ENCODE measurements at regions not wholly inside any gene's neighbourhood (a gene's known extent, or its start where the extent isn't known, plus 50 kb on each side); places are given as distances from the start of the nearest gene placed in this dataset.

- TF ChIP-seq ZFP36L1 (CRISPR knock-in tag; IDR thresholded peaks at IDR 0.05) (peak; percentile 97; the same call in 1 of the 2 replicates), SYNCRIP (IDR thresholded peaks at IDR 0.05; ENCODE audit: insufficient read depth, low read depth, low read length) (no peak), PPARG (CRISPR knock-in tag; conservative IDR thresholded peaks at IDR 0.05) (peak; percentile 98), TBP (CRISPR knock-in tag; IDR thresholded peaks at IDR 0.05) (no peak), AGO2 (optimal IDR thresholded peaks at IDR 0.05; ENCODE audit: low read depth, low read length) (no peak), ZNF761 (CRISPR knock-in tag; conservative IDR thresholded peaks at IDR 0.05) (peak; percentile 96), ZNF253 (CRISPR knock-in tag; IDR thresholded peaks at IDR 0.05; ENCODE audit: borderline replicate concordance) (peak; percentile 96; the same call in 1 of the 2 replicates), CEBPZ (IDR thresholded peaks at IDR 0.05; ENCODE audit: low read length) (no peak), ZFY (CRISPR knock-in tag; IDR thresholded peaks at IDR 0.05) (peak; percentile 66), LRRFIP1 (CRISPR knock-in tag; conservative IDR thresholded peaks at IDR 0.05) (0 out of 2 replicates have a peak, but pooled peaks have one; percentile 41), RNF2 (conservative IDR thresholded peaks at IDR 0.05; ENCODE audit: low read depth) (peak; percentile 72), ZNF557 (CRISPR knock-in tag; IDR thresholded peaks at IDR 0.05) (peak; percentile 93; the same call in 1 of the 2 replicates), NR2F1 (CRISPR knock-in tag; IDR thresholded peaks at IDR 0.05) (peak; percentile 100), ZNF777 (CRISPR knock-in tag; IDR thresholded peaks at IDR 0.05) (no peak), CREB1 (IDR thresholded peaks at IDR 0.05) (peak; percentile 40; the same call in 1 of the 2 replicates), CREB1 (CRISPR knock-in tag; IDR thresholded peaks at IDR 0.05) (no peak; the same call in 1 of the 2 replicates), TRIM24 (CRISPR knock-in tag; IDR thresholded peaks at IDR 0.05) (peak; percentile 99), HOMEZ (CRISPR knock-in tag; IDR thresholded peaks at IDR 0.05; ENCODE audit: low read depth) (peak; percentile 97), SP140L (CRISPR knock-in tag; IDR thresholded peaks at IDR 0.05; ENCODE audit: borderline replicate concordance) (peak; percentile 98), ZNF703 (CRISPR knock-in tag; IDR thresholded peaks at IDR 0.05; ENCODE audit: borderline replicate concordance) (peak; percentile 100), E2F2 (CRISPR knock-in tag; IDR thresholded peaks at IDR 0.05; ENCODE audit: borderline replicate concordance) (peak; percentile 97)
These were observed 109.5 kb downstream of the SNX5 start (continued) for GRCh38 chr20:17859002-17859615.

Measured in HepG2 (cell line).